CD8-positive, alpha-beta memory T cell (primary cell): ENCODE measurements at regions not wholly inside any gene's neighbourhood (a gene's known extent, or its start where the extent isn't known, plus 50 kb on each side); places are given as distances from the start of the nearest gene placed in this dataset.
A peak's percentile ranks its signal among the peaks of the same experiment; 100 is the strongest.

Source experiments
- CTCF ChIA-PET: fragments of 350-600 bp; sonication (Branson Sonifier 250); formaldehyde crosslinking; loops from one replicate; lab custom pipeline; 2021; ENCODE audit warnings: antibody characterized with exemption; lab: Charles Lee
- POLR2A ChIA-PET: fragments of 350-600 bp; sonication (Branson Sonifier 250); formaldehyde crosslinking; loops from one replicate; lab custom pipeline; 2021; ENCODE audit warnings: antibody characterized with exemption; lab: Charles Lee
- DNase-seq, 5 donors: peaks; one replicate each; pipeline versions ENCODE4 v3.0.0 to v3.0.0-alpha.2; 2020 to 2022; ENCODE audit warnings: mixed read lengths in 1 of 5
- H3K27ac ChIP-seq: one replicate; pipeline ENCODE4 v1.7.0; 2013; ENCODE audit warnings: low read depth, mild to moderate bottlenecking, low read length, moderate library complexity
- H3K27me3 ChIP-seq: 2 replicates; pipeline ENCODE4 v1.7.0; 2013; ENCODE audit warnings: low read length, mild to moderate bottlenecking; ENCODE audit not compliant: insufficient read depth, poor library complexity, severe bottlenecking
- H3K36me3 ChIP-seq: 2 replicates; pipeline ENCODE4 v1.7.0; 2013; ENCODE audit warnings: mild to moderate bottlenecking, low read length, moderate library complexity; ENCODE audit not compliant: insufficient read depth
- H3K4me1 ChIP-seq: 2 replicates; pipeline ENCODE4 v1.7.0; 2013; ENCODE audit warnings: mild to moderate bottlenecking, low read length, moderate library complexity; ENCODE audit not compliant: insufficient read depth
- H3K4me3 ChIP-seq: 2 replicates; pipeline ENCODE4 v1.7.0; 2013; ENCODE audit warnings: mild to moderate bottlenecking, low read length
- H3K9me3 ChIP-seq: 2 replicates; pipeline ENCODE4 v1.7.0; 2013; ENCODE audit warnings: mild to moderate bottlenecking, low read length
- H3K27ac Mint-ChIP-seq, 8 donors: one replicate each; pipeline ENCODE4 v1.8.0; 2020 to 2021; ENCODE audit warnings: mixed read lengths in 8 of 8, mild to moderate bottlenecking in 6 of 8, inconsistent platforms in 3 of 8, moderate library complexity in 3 of 8
- H3K27me3 Mint-ChIP-seq, 2 donors: one replicate each; pipeline ENCODE4 v1.8.0; 2020 to 2021; ENCODE audit warnings: mixed read lengths in 2 of 2, mild to moderate bottlenecking in 1 of 2, moderate library complexity in 1 of 2
- H3K36me3 Mint-ChIP-seq, 3 donors: one replicate each; pipeline ENCODE4 v1.8.0; 2020 to 2021; ENCODE audit warnings: mixed read lengths in 3 of 3, inconsistent platforms in 1 of 3, mild to moderate bottlenecking in 1 of 3
- H3K4me1 Mint-ChIP-seq, 3 donors: one replicate each; pipeline ENCODE4 v1.8.0; 2020 to 2021; ENCODE audit warnings: mixed read lengths in 3 of 3, inconsistent platforms in 1 of 3, mild to moderate bottlenecking in 1 of 3
- H3K4me3 Mint-ChIP-seq, 7 donors: one replicate each; pipeline ENCODE4 v1.8.0; 2020 to 2021; ENCODE audit warnings: mixed read lengths in 7 of 7, mild to moderate bottlenecking in 6 of 7, moderate library complexity in 4 of 7, inconsistent platforms in 2 of 7
- H3K9me3 Mint-ChIP-seq, 5 donors: one replicate each; pipeline ENCODE4 v1.8.0; 2020 to 2022; ENCODE audit warnings: mixed read lengths in 5 of 5, mild to moderate bottlenecking in 3 of 5, moderate library complexity in 2 of 5, inconsistent platforms in 1 of 5

DNA sequence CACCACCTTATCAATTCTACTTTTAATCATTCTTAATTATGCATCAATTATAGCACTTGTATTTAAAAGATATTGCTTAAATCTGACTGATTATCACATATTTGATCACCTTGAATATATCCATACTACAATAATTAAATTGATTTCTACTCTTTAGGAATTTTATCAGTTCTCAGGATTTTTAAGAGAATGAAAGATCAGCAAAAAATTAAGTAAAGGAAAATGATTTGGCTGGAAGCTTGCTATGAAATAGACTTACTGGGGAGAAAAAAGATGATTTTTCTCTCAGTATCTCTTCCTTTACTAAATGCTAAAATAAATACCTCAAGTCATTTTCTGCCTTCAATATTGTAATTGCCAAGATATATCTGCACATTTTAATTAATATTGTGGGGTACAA lies 848.6 kb downstream of the LTN1 start:
- Histone ChIP-seq H3K27ac (no peak overlapping the region), H3K27me3 (no peaks in the 10 kb centered on the region), H3K4me1 (no peaks in the 10 kb centered on the region), H3K4me3 (no peak overlapping the region), H3K36me3 (no peaks in the 10 kb centered on the region), H3K9me3 (no peaks in the 10 kb centered on the region)
- no peak overlapping the region for H3K4me3 Mint-ChIP-seq
- no peaks in the 10 kb centered on the region for H3K27me3 Mint-ChIP-seq
- POLR2A ChIA-PET = no interaction called here
- no peaks in the 10 kb centered on the region for H3K36me3 Mint-ChIP-seq
- no peak overlapping the region for H3K27ac Mint-ChIP-seq
- DNase-seq = no peak
- peaks cover 0 to 2% (median 0%) of the 10 kb centered on the region in 5 donors for H3K9me3 Mint-ChIP-seq
- CTCF ChIA-PET = no interaction called here
- no peaks in the 10 kb centered on the region for H3K4me1 Mint-ChIP-seq

DNA sequence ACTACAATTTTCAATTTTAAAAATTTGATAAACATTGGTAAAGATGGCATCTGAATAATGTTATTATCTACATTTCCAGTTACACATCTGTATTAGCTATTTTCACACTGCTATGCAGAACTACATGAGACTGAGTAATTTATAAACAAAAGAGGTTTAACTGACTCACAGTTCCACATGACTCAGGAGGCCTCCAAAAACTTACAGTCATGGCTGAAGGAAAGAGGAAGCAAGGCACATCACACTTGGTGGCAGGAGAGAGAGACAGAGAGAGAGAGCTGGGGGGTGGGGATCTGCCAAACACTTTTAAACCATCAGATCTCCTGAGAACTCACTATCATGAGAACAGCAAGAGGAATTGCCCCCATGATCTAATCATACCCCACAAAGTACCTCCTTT lies 850.0 kb downstream of the LTN1 start:
- CTCF ChIA-PET = no interaction called here
- Histone ChIP-seq H3K27ac (no peak overlapping the region), H3K36me3 (no peaks in the 10 kb centered on the region), H3K4me1 (no peaks in the 10 kb centered on the region), H3K9me3 (no peaks in the 10 kb centered on the region), H3K27me3 (no peaks in the 10 kb centered on the region), H3K4me3 (no peak overlapping the region)
- DNase-seq = no peak
- POLR2A ChIA-PET = no interaction called here
- Mint-ChIP-seq H3K27me3 (no peaks in the 10 kb centered on the region), H3K4me3 (no peak overlapping the region), H3K27ac (no peak overlapping the region), H3K4me1 (no peaks in the 10 kb centered on the region), H3K36me3 (no peaks in the 10 kb centered on the region), H3K9me3 (peaks cover 0 to 3% (median 0%) of the 10 kb centered on the region in 5 donors)

DNA sequence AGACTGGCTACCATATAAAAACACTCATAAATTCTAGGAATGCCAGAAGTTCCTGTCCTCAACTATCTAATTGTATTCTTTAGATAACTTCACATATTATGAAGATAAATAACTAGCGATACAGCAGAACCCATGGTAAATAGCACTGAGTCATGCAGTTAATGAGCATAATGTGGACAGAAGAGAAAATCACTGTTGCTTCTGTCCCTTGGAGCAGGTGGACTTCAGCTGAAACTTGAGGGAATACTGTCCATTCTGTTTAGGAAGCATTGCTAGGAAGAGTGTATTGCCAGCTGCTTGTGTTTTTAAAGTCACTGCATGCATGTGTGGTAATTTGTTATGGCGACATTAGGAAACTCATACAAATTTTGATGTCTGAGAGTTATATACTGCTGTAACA lies 854.4 kb downstream of the LTN1 start:
- H3K4me1 ChIP-seq = no peaks in the 10 kb centered on the region
- Mint-ChIP-seq H3K9me3 (peaks cover 0 to 3% (median under 1%) of the 10 kb centered on the region in 5 donors), H3K4me3 (no peak overlapping the region), H3K27me3 (no peaks in the 10 kb centered on the region), H3K36me3 (no peaks in the 10 kb centered on the region), H3K4me1 (no peaks in the 10 kb centered on the region), H3K27ac (peak overlapping the region in 1 of 8 donors; percentile 26)
- H3K27ac ChIP-seq = no peak overlapping the region
- DNase-seq = no peak
- POLR2A ChIA-PET = no interaction called here
- no peaks in the 10 kb centered on the region for H3K36me3 ChIP-seq
- no peaks in the 10 kb centered on the region for H3K27me3 ChIP-seq
- H3K4me3 ChIP-seq = no peak overlapping the region
- no peaks in the 10 kb centered on the region for H3K9me3 ChIP-seq
- CTCF ChIA-PET = no interaction called here

DNA sequence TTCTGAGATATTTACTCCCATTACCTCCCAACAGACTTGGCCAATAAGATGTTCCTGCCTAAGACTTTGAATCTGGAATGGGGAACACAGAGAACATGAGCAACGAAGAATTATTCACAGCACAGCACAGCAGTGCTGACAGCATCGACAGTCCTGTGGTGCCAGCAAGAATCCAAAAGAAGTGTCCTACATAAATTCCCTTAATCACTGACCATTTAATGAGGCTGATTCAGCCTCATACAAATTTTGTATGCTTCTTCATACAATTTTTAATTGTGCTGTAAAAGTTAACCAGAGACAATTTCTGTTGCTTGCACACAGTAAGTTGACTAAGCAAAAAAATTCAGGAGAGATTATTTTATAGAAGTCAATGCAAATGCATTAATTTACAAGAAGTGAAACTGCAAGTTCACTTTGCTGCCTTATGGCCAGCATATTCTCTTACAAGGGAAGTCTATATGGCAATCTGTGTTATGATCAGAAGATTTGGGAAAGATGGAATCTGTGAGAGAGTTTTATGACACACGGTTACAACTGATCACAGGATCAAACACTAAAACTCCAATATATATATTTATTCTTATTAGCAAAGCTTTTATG lies 855.9 kb downstream of the LTN1 start:
- H3K4me3 ChIP-seq = no peak overlapping the region
- no peaks in the 10 kb centered on the region for H3K27me3 Mint-ChIP-seq
- no peak overlapping the region for H3K27ac Mint-ChIP-seq
- H3K9me3 Mint-ChIP-seq = peaks cover 0 to 10% (median 7%) of the 10 kb centered on the region in 5 donors
- H3K9me3 ChIP-seq = no peaks in the 10 kb centered on the region
- no peak for DNase-seq
- POLR2A ChIA-PET = no interaction called here
- no peak overlapping the region for H3K4me3 Mint-ChIP-seq
- H3K4me1 ChIP-seq = no peaks in the 10 kb centered on the region
- no peaks in the 10 kb centered on the region for H3K36me3 ChIP-seq
- H3K36me3 Mint-ChIP-seq = no peaks in the 10 kb centered on the region
- H3K27me3 ChIP-seq = no peaks in the 10 kb centered on the region
- H3K4me1 Mint-ChIP-seq = no peaks in the 10 kb centered on the region
- no peak overlapping the region for H3K27ac ChIP-seq
- CTCF ChIA-PET = no interaction called here

DNA sequence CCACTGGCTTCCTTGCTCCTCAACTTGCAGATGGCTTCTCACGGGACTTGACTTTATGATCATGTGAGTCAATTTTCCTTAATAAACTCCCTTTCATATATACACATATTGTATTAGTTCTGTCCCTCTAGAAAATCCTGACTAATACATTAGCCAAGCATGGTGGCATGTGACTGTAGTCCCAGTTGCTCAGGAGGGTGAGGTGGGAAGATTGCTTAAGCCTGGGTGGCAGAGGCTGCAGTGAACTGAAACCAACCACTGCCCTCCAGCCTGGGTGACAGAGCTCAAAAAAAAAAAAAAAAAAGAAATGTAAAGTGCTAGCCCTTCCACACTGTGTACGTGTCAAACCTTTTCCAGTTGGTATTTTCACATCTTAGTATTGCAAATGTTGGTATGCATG lies 857.0 kb downstream of the LTN1 start:
- ChIA-PET POLR2A (no interaction called here), CTCF (no interaction called here)
- H3K27ac Mint-ChIP-seq = no peak overlapping the region
- H3K9me3 ChIP-seq = no peaks in the 10 kb centered on the region
- H3K4me3 Mint-ChIP-seq = no peak overlapping the region
- no peak for DNase-seq
- H3K27me3 ChIP-seq = no peaks in the 10 kb centered on the region
- H3K4me3 ChIP-seq = no peak overlapping the region
- no peaks in the 10 kb centered on the region for H3K36me3 Mint-ChIP-seq
- H3K9me3 Mint-ChIP-seq = peaks cover 3 to 14% (median 7%) of the 10 kb centered on the region in 5 donors
- H3K27me3 Mint-ChIP-seq = no peaks in the 10 kb centered on the region
- H3K36me3 ChIP-seq = no peaks in the 10 kb centered on the region
- H3K4me1 ChIP-seq = no peaks in the 10 kb centered on the region
- H3K4me1 Mint-ChIP-seq = no peaks in the 10 kb centered on the region
- no peak overlapping the region for H3K27ac ChIP-seq

DNA sequence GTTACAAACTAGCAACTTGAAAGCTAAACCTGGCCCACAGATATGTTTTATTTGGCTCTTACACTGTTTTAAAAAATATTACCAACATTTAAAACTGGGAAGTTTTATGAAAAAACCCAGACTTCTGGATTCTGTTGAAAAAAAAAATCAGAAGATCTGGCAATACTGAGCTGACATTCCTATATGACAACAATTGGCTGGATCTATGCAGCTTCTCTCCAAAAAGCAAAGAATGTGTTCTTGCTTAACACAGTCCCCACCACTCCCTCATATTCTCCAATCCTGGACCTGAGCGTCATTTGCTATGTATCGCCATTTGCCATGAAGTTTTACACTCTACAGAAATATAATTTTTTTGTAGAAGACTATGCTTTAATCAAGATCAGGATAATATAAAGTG lies 859.6 kb downstream of the LTN1 start:
- no peak overlapping the region for H3K4me3 ChIP-seq
- Mint-ChIP-seq H3K36me3 (no peaks in the 10 kb centered on the region), H3K27ac (no peak overlapping the region), H3K27me3 (no peaks in the 10 kb centered on the region), H3K9me3 (peaks cover 0 to 18% (median 7%) of the 10 kb centered on the region in 5 donors), H3K4me1 (no peaks in the 10 kb centered on the region), H3K4me3 (no peak overlapping the region)
- no peak overlapping the region for H3K27ac ChIP-seq
- no peak for DNase-seq
- H3K9me3 ChIP-seq = no peaks in the 10 kb centered on the region
- no peaks in the 10 kb centered on the region for H3K4me1 ChIP-seq
- no peaks in the 10 kb centered on the region for H3K27me3 ChIP-seq
- POLR2A ChIA-PET = no interaction called here
- CTCF ChIA-PET = no interaction called here
- no peaks in the 10 kb centered on the region for H3K36me3 ChIP-seq

DNA sequence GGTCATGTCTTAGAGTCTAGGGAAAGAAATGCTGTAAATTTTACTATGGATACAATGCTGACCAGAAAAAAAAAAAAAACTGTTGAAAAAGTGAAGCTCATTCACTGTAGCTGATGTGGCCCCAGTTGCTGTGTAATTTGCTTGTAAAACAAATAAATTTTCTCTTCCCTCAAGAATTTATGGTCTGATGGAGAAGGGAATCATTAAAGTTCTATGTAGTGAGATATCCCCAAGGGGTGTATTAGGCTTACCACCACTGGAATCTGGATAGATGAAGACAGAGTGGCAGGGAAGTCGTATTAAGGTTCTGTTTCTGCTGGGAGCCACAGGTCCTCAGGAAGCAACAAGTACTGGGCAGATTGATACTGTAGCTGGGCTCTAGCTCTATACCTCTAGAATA lies 860.0 kb downstream of the LTN1 start:
- ChIA-PET CTCF (no interaction called here), POLR2A (no interaction called here)
- Histone ChIP-seq H3K4me3 (no peak overlapping the region), H3K27ac (no peak overlapping the region), H3K9me3 (no peaks in the 10 kb centered on the region), H3K36me3 (no peaks in the 10 kb centered on the region), H3K27me3 (no peaks in the 10 kb centered on the region), H3K4me1 (no peaks in the 10 kb centered on the region)
- Mint-ChIP-seq H3K36me3 (no peaks in the 10 kb centered on the region), H3K4me3 (no peak overlapping the region), H3K9me3 (peaks cover 0 to 18% (median 7%) of the 10 kb centered on the region in 5 donors), H3K27me3 (no peaks in the 10 kb centered on the region), H3K4me1 (no peaks in the 10 kb centered on the region), H3K27ac (no peak overlapping the region)
- DNase-seq = no peak

DNA sequence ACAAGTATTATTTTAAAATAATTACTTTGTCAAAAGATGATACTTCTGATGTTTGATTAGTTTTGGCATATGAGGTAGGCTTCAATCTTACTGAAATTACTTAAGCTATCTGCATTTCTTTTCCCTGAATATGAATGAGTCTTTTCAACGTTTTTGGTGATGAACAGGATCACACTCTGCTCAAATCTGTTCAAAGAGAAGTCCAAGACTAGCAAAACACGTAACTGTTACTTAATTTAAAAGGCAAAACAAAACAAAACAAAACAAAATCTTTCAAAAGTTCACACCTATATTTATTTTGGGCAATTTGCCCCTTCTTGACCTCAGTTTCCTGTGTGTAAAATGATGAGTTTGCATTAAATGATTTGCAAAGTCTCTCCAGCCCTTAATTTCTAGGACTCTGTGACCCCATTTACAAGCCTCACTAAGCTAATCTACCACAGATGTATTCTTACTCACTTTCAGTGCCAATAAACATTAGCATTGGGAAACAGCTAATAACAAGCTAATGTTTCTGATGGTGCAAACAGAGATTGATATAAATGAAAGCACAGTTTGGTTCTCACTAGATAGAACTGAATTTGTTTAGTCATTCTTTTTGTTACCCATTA lies 865.4 kb downstream of the LTN1 start:
- Histone ChIP-seq H3K4me3 (no peak overlapping the region), H3K27me3 (no peaks in the 10 kb centered on the region), H3K9me3 (no peaks in the 10 kb centered on the region), H3K27ac (no peak overlapping the region), H3K36me3 (no peaks in the 10 kb centered on the region), H3K4me1 (no peaks in the 10 kb centered on the region)
- POLR2A ChIA-PET = no interaction called here
- H3K27me3 Mint-ChIP-seq = no peaks in the 10 kb centered on the region
- no peak for DNase-seq
- CTCF ChIA-PET = no interaction called here
- H3K27ac Mint-ChIP-seq = no peak overlapping the region
- H3K36me3 Mint-ChIP-seq = no peaks in the 10 kb centered on the region
- H3K9me3 Mint-ChIP-seq = peaks cover 0 to 11% (median 6%) of the 10 kb centered on the region in 5 donors
- no peak overlapping the region for H3K4me3 Mint-ChIP-seq
- H3K4me1 Mint-ChIP-seq = no peaks in the 10 kb centered on the region
